LNCaP clone FGC (cell line): ENCODE measurements at regions not wholly inside any gene's neighbourhood (a gene's known extent, or its start where the extent isn't known, plus 50 kb on each side); places are given as distances from the start of the nearest gene placed in this dataset.
A peak's percentile ranks its signal among the peaks of the same experiment; 100 is the strongest.
"Not testable (repeated sequence)": the region's sequence is repeated elsewhere in the genome, so short reads cannot be mapped to it uniquely, and the experiment has no call there.

ENCODE experiments used
- DNase-seq: peaks from one replicate; pipeline ENCODE4 v3.0.0-alpha.2; 2011; ENCODE audit warnings: low read depth
- H3K4me3 ChIP-seq: 2 replicates; pipeline ENCODE4 v1.5.1; 2011; ENCODE audit warnings: mild to moderate bottlenecking, low read depth, low read length, control low read depth
- CTCF ChIP-seq: IDR thresholded peaks from 2 replicates; pipeline ENCODE4 v1.5.1; 2012; ENCODE audit warnings: mild to moderate bottlenecking; ENCODE audit not compliant: control insufficient read depth, insufficient read depth; ENCODE audit errors: extremely low read depth

- DNase-seq, H3K4me3 ChIP-seq: not testable (repeated sequence)
Observed at GRCh38 chrX:83749736-83750135, 111.2 kb upstream of the CYLC1 start.

- H3K4me3 ChIP-seq, DNase-seq: not testable (repeated sequence)
Observed at GRCh38 chrX:83750451-83750850, 110.5 kb upstream of the CYLC1 start.

DNA sequence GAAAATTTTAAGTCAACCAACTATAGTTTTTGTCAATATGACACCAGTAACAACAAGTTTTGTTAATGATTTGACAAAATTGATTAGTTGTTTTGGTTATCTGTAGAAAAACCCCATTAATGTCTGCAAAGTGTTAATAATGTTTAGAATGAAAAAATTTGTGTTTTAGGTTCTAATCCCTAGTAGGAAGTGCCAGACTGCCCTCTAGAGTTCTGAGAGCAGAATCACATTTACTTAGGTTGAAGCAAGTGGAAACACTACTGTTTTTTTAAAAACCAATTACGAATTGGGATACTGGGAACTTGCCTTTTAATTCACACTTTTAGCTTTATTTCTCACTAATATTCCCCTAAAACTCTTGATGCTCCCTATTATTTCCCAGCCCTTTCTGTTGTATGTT is 101.1 kb upstream of the CYLC1 start:
- peak; percentile 7 for DNase-seq
- TF ChIP-seq CTCF, result peak; percentile 55
- no peak overlapping the region for H3K4me3 ChIP-seq

DNA sequence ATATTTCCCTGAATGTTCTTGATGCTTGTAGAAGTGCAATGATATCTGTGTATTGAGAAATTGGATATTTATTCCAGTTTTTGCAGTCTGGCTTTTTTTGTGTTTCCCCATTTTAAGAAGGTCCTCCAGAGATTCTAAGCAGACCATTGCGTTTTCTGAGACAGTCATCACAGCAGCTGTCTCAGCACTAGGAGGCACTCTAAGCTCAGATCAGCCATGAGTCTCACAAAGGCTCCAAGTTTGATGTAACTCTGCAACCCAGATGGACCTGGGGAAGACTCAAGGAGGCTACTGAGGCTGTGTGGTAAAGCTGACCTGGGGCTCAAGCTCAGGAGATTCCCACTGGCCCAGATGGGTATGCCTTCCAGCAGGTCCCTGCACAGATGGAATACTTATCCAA is 89.3 kb upstream of the CYLC1 start:
- peak; percentile 44 for TF ChIP-seq CTCF
- no peak for DNase-seq
- no peak overlapping the region for H3K4me3 ChIP-seq
